GM12891 (cell line): ENCODE measurements at regions not wholly inside any gene's neighbourhood (a gene's known extent, or its start where the extent isn't known, plus 50 kb on each side); places are given as distances from the start of the nearest gene placed in this dataset.

ENCODE experiments used
- POLR2A ChIP-seq: IDR thresholded peaks from 2 replicates; pipeline ENCODE4 v1.6.1; 2011; ENCODE audit warnings: low read depth, low read length, control low read depth
- POLR2AphosphoS5 ChIP-seq: IDR thresholded peaks from 2 replicates; pipeline ENCODE4 v1.6.1; 2011; ENCODE audit warnings: low read depth, low read length, control low read depth

GRCh38 chrY:7339391-7340087, 428.0 kb upstream of the AMELY start:
- no peak for TF ChIP-seq POLR2AphosphoS5
- no peak for TF ChIP-seq POLR2A
